Kidney epithelial cell (primary cell): ENCODE measurements at regions not wholly inside any gene's neighbourhood (a gene's known extent, or its start where the extent isn't known, plus 50 kb on each side); places are given as distances from the start of the nearest gene placed in this dataset.

Experiments
- DNase-seq: peaks from one replicate; pipeline ENCODE4 v3.0.0-alpha.2; 2010; ENCODE audit warnings: low read depth
- H3K27me3 ChIP-seq: 2 replicates; pipeline ENCODE4 v1.6.0; 2011; ENCODE audit warnings: low read length; ENCODE audit not compliant: control insufficient read depth, insufficient read depth
- H3K36me3 ChIP-seq: 2 replicates; pipeline ENCODE4 v1.5.1; 2011; ENCODE audit warnings: low read length; ENCODE audit not compliant: control insufficient read depth, insufficient read depth
- H3K4me3 ChIP-seq: 2 replicates; pipeline ENCODE4 v1.5.1; 2011; ENCODE audit warnings: low read depth, mild to moderate bottlenecking, control low read depth, low read length
- CTCF ChIP-seq: IDR thresholded peaks from 2 replicates; pipeline ENCODE4 v1.5.1; 2011; ENCODE audit warnings: mild to moderate bottlenecking, moderate library complexity, low read length, control low read depth, inconsistent platforms; ENCODE audit not compliant: insufficient read depth, poor library complexity, severe bottlenecking

GRCh38 chr5:4196744-4197143 lies 601.1 kb downstream of the IRX1 start:
- no peak for DNase-seq
- Histone ChIP-seq H3K4me3 (no peak overlapping the region), H3K27me3 (no peaks in the 10 kb centered on the region), H3K36me3 (no peaks in the 10 kb centered on the region)
- no peak for TF ChIP-seq CTCF

- Histone ChIP-seq H3K27me3 (no peaks in the 10 kb centered on the region), H3K4me3 (no peak overlapping the region), H3K36me3 (no peaks in the 10 kb centered on the region)
- no peak for TF ChIP-seq CTCF
- no peak for DNase-seq
Observed at GRCh38 chr5:4197151-4197550, 601.5 kb downstream of the IRX1 start.

DNA sequence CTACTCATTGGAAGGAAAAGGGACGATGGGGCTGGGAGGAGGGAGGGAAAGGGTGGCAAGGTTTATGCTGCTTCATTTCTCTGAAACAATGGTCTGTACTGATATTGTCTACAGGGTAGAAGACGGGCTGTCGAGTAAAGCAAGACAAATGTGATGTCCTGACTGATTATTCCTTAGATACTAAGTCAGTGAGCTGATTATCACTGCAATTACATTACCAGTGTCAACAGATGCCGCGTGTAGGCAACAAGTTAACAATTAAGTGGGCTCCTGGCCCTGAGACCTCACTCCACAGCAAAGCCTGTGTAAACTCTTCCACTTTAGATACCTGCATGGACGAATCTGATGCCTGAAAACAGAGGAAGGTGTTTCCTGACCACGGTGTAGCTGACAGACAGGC lies 602.8 kb downstream of the IRX1 start:
- H3K27me3 ChIP-seq = no peaks in the 10 kb centered on the region
- no peak for TF ChIP-seq CTCF
- DNase-seq = no peak
- H3K36me3 ChIP-seq = no peaks in the 10 kb centered on the region
- no peak overlapping the region for H3K4me3 ChIP-seq

DNA sequence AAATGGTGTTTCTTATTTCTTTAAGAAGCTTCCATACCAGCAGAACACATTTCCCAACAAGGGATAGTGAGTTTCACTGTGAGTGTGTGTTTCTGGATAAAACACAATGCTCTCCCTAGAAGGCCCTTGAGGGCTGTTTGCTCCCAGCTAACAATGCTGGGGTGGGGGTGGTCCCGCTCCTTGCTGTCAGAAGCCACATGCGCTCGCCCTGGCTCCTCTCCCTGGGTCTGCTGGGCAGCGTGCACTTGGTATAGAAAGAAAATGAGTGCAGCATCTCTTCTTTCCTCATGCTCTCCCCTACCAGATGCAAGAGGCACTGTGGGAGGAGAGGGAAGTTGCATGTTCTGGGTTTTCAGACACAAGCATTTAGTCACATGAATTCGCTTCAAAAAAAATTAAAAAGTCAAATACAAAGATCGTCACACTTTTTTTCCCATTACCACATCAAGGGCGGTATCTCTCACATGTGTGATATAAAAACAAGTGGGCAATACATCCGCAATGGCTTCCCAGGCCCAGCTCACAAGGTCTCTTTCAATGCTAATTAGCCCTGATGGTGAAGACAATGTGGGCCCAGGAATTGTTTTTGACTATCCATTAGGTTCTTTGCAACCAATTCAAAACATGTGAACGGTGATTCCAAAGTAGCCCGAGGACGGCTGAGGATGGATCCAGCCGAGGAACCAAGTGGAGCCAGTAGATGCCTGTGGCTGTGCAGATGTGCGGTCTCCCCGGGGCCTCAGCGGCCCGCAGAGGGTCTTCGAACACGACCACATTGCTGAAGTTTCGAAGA lies 603.6 kb downstream of the IRX1 start:
- TF ChIP-seq CTCF = no peak
- DNase-seq = no peak
- no peaks in the 10 kb centered on the region for H3K36me3 ChIP-seq
- H3K4me3 ChIP-seq = no peak overlapping the region
- no peaks in the 10 kb centered on the region for H3K27me3 ChIP-seq

DNA sequence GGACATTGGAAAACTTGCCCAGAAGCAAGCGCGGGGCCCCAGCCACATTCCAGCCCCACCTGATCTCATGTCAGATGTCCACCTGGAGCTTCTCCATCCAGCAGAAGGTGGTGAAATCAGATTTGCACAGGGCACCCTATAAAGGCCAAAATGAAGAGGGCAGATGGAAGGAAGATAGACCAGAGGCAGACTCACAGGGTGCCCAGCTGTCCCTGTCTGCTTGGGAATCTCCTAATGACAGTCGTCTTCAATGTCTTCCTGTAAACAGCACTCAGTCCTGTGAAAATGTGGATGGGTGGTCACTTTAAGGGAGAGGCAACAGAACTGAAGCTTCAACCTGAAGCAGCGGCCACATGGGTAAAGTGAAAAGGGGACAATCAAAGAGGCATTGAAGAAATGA lies 607.5 kb downstream of the IRX1 start:
- Histone ChIP-seq H3K36me3 (no peaks in the 10 kb centered on the region), H3K27me3 (no peaks in the 10 kb centered on the region), H3K4me3 (no peak overlapping the region)
- no peak for DNase-seq
- no peak for TF ChIP-seq CTCF
